CMK (cell line): ENCODE measurements at regions not wholly inside any gene's neighbourhood (a gene's known extent, or its start where the extent isn't known, plus 50 kb on each side); places are given as distances from the start of the nearest gene placed in this dataset.

Experiments used
- DNase-seq: peaks from one replicate; pipeline ENCODE4 v3.0.0-alpha.2; 2010; ENCODE audit warnings: low read depth

DNA sequence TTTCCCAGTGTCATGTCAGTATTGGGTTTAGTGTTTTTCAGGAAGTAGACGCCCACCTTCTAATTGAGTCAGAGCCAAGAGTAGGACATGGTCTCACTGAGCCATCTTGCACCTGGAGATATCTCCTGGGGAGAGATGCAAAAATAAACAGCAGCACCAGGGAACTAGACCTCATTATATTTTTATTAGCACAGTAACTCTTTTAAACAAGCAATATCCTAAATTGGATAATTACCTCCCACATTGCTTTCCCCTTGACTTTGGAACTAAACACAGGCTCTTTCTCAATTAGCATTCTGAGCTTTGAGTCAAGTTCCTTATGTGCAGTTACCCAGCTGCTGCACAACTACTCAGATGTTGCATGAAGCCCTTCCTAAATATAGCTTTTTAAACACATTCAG lies 175.4 kb downstream of the IBTK start:
- no peak for DNase-seq

GRCh38 chr6:82068721-82069120 lies 178.8 kb downstream of the IBTK start:
- DNase-seq: no peak

DNA sequence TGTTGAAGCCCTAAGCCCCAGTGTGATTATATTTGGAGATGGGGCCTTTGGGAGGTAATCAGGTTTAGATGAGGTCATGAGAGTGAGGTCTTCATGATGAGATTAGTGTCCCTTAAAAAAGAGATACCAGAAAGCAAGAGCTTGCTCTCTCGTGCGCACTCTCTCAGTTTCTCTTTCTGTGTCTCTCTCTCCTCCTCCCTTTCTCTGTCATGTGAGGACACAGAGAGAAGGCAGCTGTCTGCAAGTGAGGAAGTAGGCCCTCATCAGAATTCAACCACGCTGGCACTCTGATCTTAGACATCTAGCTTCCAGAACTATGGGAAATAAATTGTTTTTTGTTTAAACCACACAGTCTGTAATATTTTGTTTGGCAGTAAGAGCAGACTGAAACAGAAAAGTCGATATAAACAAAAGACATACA lies 180.5 kb downstream of the IBTK start:
- no peak for DNase-seq

DNA sequence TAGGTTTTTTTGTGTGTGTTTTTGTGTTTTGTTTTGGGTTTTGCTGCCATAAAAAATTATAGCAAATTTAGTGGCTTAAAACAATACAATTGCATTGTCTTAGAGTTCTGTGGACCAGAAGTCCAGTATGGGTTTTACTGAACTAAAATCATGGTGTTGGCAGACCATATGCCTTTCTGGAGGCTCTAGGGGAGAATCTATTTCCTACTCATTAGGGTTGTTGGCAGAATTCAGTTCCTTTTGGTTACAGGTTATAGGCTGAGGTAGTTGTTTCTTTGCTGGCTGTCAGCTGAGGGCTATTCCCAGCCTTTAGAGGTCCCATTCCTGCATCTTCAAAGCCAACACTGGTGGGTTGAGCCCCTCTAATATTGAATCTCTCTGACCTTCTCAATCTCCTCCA lies 181.3 kb downstream of the IBTK start:
- no peak for DNase-seq

DNA sequence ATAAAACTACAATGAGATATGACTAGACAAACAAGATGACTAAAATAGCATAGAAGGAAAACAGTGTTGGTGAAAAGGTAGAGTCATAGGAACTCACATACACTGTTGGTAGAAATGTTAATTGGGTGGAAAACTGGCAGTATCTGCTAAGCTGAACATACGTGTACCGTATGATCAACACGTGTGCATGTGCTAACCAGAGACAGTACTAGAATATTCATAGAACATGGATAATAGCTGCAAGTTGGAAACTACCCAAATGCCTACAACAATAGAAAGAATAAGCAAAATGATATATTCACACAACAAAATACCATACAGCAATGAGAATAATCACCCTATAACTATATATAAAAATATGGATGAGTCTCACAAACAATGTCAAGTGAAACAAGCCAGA lies 184.0 kb downstream of the IBTK start:
- no peak for DNase-seq

DNA sequence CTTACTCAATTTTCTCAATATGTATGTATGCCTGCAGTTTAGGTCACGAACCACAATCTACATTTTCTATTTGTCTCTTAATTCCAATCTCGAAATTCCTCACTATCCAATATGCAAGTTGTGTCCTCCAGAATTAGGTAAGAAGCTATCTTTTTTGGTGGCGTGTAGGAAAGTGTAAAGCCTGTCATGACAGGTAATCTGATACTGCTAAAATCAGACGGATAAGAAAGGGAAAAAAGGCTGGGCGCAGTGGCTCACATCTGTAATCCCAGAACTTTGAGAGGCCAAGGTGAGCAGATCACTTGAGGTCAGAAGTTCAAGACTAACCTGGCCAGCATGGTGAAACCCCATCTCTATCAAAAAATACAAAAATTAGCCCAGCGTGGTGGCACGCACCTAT lies 185.3 kb downstream of the IBTK start:
- DNase-seq: no peak

- no peak for DNase-seq
Observed at GRCh38 chr6:82057846-82058554, 189.5 kb downstream of the IBTK start.

- DNase-seq: no peak
Observed at GRCh38 chr6:82056567-82056966, 191.0 kb downstream of the IBTK start.

DNA sequence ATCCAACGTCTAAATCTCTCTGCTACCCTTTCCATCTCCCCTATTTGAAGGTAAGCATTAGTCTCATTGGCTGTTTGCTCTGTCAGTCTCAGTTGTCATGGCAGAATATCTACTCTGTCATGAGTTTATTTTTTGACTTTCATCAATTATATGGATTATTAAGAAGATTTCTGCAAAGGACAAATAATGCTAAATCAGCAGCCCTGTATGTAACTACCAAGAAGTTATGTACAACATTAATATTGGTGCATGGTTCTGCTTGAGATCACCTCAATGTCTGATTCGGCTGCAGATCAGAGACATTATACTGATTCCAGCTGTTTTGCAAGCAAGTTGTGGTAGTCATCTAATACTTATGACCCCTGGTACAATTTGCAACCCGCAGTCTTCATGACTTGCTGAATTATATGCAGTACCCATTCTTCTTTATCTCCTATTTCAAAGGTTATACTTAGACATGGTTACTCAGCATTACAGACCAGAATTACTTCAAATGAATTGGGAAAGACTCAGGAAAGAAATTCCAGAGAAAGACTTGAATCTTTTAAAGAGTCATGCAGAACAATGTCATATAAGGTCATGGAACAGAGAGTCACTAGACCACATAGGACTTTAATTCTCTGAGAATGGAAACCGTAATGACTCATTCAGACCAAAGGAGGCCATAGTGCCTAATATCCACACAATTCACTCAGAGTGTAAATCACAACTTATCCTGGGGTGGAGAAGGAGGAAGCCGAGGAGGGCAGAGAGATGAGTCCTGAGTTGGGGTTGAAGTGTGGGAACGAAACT lies 201.4 kb downstream of the IBTK start:
- DNase-seq: no peak

GRCh38 chr6:82040405-82041221 lies 206.9 kb downstream of the IBTK start:
- no peak for DNase-seq

GRCh38 chr6:82038631-82039030 lies 208.9 kb downstream of the IBTK start:
- no peak for DNase-seq

DNA sequence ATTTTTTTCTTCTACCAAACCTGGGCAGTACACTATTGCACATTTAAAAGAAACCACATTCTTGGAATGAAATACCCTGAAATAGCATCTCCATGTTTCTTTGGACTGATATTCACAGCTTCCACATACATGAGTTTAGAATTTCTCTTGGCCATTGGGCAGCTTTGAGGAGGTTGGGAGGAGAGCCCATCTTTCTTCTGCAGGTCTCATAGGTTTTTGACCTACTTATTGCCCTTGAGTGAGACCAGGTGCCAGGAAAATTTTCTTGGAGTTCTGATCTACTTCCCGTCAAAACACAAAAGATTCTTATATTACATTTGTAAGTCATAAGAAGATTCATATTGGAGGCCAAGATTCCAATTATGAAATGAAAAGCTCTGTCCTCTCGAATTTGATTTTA lies 212.0 kb downstream of the IBTK start:
- DNase-seq: no peak

GRCh38 chr6:82033631-82034211 lies 213.8 kb downstream of the IBTK start:
- no peak for DNase-seq

GRCh38 chr6:82032444-82032843 lies 215.1 kb downstream of the IBTK start:
- DNase-seq: no peak

- DNase-seq: no peak
Observed at GRCh38 chr6:82030761-82031503, 216.6 kb downstream of the IBTK start.

GRCh38 chr6:82030301-82030700 lies 217.2 kb downstream of the IBTK start:
- no peak for DNase-seq

- no peak for DNase-seq
Observed at GRCh38 chr6:82025271-82025670, 222.3 kb downstream of the IBTK start.

DNA sequence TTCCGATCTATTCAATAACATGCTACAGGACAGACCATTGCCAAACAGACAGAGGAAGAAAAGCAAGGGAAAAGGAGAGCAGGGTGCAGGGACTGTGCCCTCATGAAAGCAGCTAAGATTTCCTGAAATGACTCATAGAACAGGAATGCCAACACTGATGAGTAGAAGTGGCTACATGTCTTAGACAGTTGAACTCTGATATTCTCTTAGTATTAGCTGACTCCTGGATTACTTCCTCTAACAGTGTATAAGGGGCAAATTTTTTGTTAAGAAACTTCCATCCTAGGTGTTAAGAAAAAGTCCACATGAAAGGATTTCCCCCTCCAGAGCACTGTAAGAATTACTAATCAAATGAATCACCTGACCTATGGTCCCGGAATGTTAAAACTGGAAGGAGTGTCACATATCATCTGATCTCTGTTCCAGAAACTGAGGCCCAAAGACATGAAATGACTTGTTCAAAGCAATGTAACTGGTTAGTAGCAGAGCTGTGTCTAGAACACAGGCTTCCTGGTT lies 224.9 kb downstream of the IBTK start:
- DNase-seq: no peak

- DNase-seq: no peak
Observed at GRCh38 chr6:82017773-82018172, 229.8 kb downstream of the IBTK start.

DNA sequence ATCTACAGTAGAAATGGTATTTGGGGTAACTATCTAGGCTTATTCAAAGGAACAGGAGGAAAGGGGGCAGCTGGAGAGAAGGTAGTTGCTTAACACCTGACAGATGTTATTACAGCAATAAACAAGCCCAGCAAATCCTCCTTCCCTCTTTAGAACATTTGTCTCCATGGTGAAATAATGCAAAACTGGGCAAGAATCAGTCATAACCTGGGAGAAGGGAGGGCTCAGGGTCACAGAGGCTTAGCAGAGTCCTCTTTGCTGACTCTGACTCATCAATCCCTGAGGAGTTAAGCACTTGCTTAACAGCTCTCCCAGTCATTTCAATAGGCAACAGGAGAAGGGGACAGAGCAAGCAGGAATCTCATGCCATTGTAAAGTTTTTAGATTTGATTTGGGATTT lies 230.3 kb downstream of the IBTK start:
- DNase-seq: no peak

DNA sequence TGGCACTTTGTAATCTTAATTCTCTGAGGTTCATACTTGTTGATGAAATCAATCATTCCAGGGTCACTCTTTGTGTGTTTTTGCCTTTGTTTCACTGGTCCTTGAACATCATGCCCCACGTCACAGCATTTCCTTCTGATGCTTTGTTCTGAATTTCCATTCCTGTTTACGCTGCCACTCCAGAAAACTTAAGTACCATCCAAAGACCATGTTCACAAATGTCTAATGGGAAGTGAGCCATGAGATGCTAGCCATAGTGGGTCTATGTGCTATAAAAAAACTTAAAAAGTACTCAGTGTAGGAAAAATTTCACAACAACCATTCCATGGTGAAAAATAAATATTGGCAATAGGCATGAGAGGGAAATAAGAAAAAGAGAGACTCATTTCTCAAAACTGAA lies 232.0 kb downstream of the IBTK start:
- no peak for DNase-seq

- DNase-seq: no peak
Observed at GRCh38 chr6:82015043-82015442, 232.5 kb downstream of the IBTK start.
